BE2C (cell line): ENCODE measurements at regions not wholly inside any gene's neighbourhood (a gene's known extent, or its start where the extent isn't known, plus 50 kb on each side); places are given as distances from the start of the nearest gene placed in this dataset.

ENCODE experiments used
- DNase-seq: peaks from one replicate; pipeline ENCODE4 v3.0.0-alpha.2; 2020
- H3K27me3 ChIP-seq: fragments of 250-450 bp; sonication (Bioruptor Pico); 2 replicates; pipeline ENCODE4 v1.5.1; 2020; ENCODE audit warnings: mild to moderate bottlenecking
- H3K36me3 ChIP-seq: fragments of 250-450 bp; sonication (Bioruptor Pico); 2 replicates; pipeline ENCODE4 v1.5.1; 2020; ENCODE audit warnings: mild to moderate bottlenecking
- H3K4me1 ChIP-seq: fragments of 250-450 bp; sonication (Bioruptor Pico); 2 replicates; pipeline ENCODE4 v1.5.1; 2020
- H3K4me3 ChIP-seq: 2 replicates; pipeline ENCODE4 v1.5.1; 2011; ENCODE audit warnings: low read depth, low read length
- H3K9me3 ChIP-seq: fragments of 250-450 bp; sonication (Bioruptor Pico); 2 replicates; pipeline ENCODE4 v1.5.1; 2020
- CTCF ChIP-seq: IDR thresholded peaks from 2 replicates; pipeline ENCODE4 v1.5.1; 2012; ENCODE audit warnings: mild to moderate bottlenecking, low read depth, low read length

GRCh38 chr4:62399242-62399641, 1199.1 kb downstream of the ADGRL3 start:
- Histone ChIP-seq H3K4me1 (no peaks in the 10 kb centered on the region; the same call in 1 of the 2 replicates), H3K4me3 (no peak overlapping the region), H3K9me3 (no peaks in the 10 kb centered on the region; the same call in 1 of the 2 replicates), H3K36me3 (no peaks in the 10 kb centered on the region), H3K27me3 (no peaks in the 10 kb centered on the region)
- no peak for TF ChIP-seq CTCF
- DNase-seq, result no peak

GRCh38 chr4:62398318-62398717, 1198.2 kb downstream of the ADGRL3 start:
- no peak for DNase-seq
- no peak for TF ChIP-seq CTCF
- H3K36me3 ChIP-seq, result no peaks in the 10 kb centered on the region
- H3K4me1 ChIP-seq, result no peaks in the 10 kb centered on the region; the same call in 1 of the 2 replicates
- H3K27me3 ChIP-seq, result no peaks in the 10 kb centered on the region
- no peak overlapping the region for H3K4me3 ChIP-seq
- H3K9me3 ChIP-seq, result no peaks in the 10 kb centered on the region; the same call in 1 of the 2 replicates

- Histone ChIP-seq H3K4me3 (no peak overlapping the region), H3K4me1 (no peaks in the 10 kb centered on the region; the same call in 1 of the 2 replicates), H3K36me3 (no peaks in the 10 kb centered on the region), H3K9me3 (no peaks in the 10 kb centered on the region; the same call in 1 of the 2 replicates), H3K27me3 (no peaks in the 10 kb centered on the region)
- no peak for DNase-seq
- TF ChIP-seq CTCF, result no peak
These were observed 1194.6 kb downstream of the ADGRL3 start for GRCh38 chr4:62394766-62395165.

- TF ChIP-seq CTCF, result no peak
- Histone ChIP-seq H3K4me3 (no peak overlapping the region), H3K27me3 (no peaks in the 10 kb centered on the region), H3K4me1 (no peaks in the 10 kb centered on the region; the same call in 1 of the 2 replicates), H3K9me3 (no peaks in the 10 kb centered on the region), H3K36me3 (no peaks in the 10 kb centered on the region)
- no peak for DNase-seq
These were observed 1187.7 kb downstream of the ADGRL3 start for GRCh38 chr4:62387808-62388207.

GRCh38 chr4:62377700-62378099, 1177.6 kb downstream of the ADGRL3 start:
- H3K27me3 ChIP-seq, result no peaks in the 10 kb centered on the region
- H3K36me3 ChIP-seq, result no peaks in the 10 kb centered on the region
- no peak for DNase-seq
- no peaks in the 10 kb centered on the region for H3K9me3 ChIP-seq
- TF ChIP-seq CTCF, result no peak
- H3K4me1 ChIP-seq, result peaks cover 17% of the 10 kb centered on the region
- no peak overlapping the region for H3K4me3 ChIP-seq

- Histone ChIP-seq H3K4me1 (peaks cover 13% of the 10 kb centered on the region), H3K9me3 (no peaks in the 10 kb centered on the region), H3K27me3 (no peaks in the 10 kb centered on the region), H3K36me3 (no peaks in the 10 kb centered on the region), H3K4me3 (no peak overlapping the region)
- no peak for TF ChIP-seq CTCF
- no peak for DNase-seq
These were observed 1177.1 kb downstream of the ADGRL3 start for GRCh38 chr4:62377245-62377644.
